D721Med (cell line): ENCODE measurements at regions not wholly inside any gene's neighbourhood (a gene's known extent, or its start where the extent isn't known, plus 50 kb on each side); places are given as distances from the start of the nearest gene placed in this dataset.

Experiments used
- DNase-seq: peaks from one replicate; pipeline ENCODE4 v3.0.0; 2011; ENCODE audit warnings: low spot score; ENCODE audit not compliant: insufficient read length
- FAIRE-seq: peaks from 2 replicates; lab custom pipeline; 2011; peaks lifted over from hg19 to GRCh38; lab: Jason Lieb, UNC
- CTCF ChIP-seq: IDR thresholded peaks from 2 replicates; pipeline ENCODE4 v1.5.1; 2012; ENCODE audit warnings: mild to moderate bottlenecking, control low read depth; ENCODE audit not compliant: insufficient read depth; ENCODE audit errors: missing control alignments

DNA sequence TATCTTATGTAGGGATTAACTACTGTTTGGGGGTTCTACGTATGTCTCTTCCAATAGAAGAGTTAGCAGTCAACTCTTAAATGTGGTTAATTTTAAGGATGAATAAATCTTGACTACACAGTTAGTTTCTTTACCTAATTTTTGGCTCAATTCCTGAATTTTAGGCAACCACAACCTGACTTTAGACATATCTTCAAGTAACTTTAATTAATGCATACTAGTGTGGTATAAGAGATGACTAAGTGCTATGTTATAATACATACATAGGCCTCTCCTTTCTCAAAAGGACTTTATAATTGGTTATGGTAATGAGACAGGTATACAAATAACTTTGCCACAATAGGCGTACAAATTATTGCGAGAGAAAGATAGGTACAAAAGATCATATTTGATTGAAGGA is 312.0 kb downstream of the IRS1 start:
- DNase-seq: no peak
- no peak for TF ChIP-seq CTCF
- no peak for FAIRE-seq

GRCh38 chr2:226483745-226484619 is 315.6 kb downstream of the IRS1 start:
- FAIRE-seq (no peak), DNase-seq (no peak)
- no peak for TF ChIP-seq CTCF

DNA sequence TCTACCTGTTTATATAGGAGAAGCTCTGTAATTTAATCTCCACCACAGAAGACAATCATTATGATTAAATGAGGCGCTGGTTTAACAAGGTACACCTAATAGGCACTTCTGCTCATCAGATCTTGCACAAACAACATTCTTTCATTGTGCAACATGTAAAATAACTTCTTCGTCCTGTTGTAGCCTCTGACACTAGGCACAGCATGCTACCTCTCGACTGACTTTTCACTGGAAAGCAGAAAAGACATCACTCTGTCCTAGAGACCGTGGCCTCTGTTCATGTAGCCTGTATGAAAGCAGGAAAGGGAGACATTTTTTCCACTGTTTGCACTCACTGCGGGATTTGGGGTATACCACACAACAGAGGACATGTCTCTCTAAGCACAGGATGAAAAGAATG is 316.5 kb downstream of the IRS1 start:
- DNase-seq (no peak), FAIRE-seq (peak; percentile 6)
- no peak for TF ChIP-seq CTCF

DNA sequence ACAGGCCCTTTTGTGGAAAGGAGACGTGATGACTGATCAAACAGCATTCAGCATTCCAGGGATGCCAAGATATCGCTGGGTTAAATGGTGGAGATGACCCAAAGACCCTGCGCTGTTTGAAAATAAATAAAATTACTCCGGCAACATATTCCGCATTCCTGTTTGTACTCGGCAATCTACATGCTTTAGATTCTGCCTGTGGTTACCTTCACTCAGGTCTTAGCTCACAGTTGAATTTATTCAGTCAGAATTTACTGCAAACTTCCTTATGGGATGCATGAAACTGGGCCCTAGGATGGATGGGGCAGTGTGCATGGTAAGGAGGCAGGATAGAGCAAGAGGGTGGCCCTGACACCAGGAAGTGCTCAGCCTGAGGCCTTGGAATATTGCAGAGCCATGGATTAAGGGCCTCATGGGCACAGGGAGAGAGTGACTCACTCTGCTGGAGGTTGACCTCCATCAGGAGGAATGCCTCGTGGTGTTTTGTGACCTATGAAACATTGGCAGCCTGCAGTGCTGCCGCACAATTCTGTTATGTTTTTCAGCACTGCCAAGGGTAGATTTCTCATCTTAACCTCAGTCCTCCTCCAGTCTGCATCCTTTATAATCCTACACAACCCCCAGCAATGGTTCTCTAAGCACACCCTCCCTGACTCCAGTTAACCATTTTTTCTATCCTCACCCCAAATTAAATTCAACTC is 321.4 kb downstream of the IRS1 start:
- FAIRE-seq (no peak), DNase-seq (no peak)
- TF ChIP-seq CTCF: no peak

- DNase-seq (no peak), FAIRE-seq (no peak)
- TF ChIP-seq CTCF: no peak
Observed at GRCh38 chr2:226477221-226478108, 322.2 kb downstream of the IRS1 start.

DNA sequence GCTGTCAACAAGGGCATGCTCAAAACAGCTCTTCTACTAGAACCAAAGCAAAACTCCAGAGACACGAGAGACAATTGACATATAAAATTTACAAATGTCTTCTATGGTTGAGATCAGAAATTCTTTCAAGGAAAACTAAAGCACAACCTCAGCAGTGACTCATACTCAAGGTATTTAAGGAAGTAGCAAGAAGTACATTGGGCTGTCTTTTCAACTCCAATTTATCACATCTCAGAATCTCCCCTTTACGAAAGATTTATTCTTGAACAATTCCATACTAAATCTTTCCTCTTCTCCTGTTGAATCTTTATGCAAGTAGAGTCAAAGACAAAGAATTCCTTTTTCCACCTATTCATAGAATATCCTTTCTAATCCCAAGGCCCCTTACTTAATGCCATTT is 324.0 kb downstream of the IRS1 start:
- DNase-seq: no peak
- no peak for TF ChIP-seq CTCF
- FAIRE-seq: no peak
